Tibial nerve (tissue), 4 donors: ENCODE measurements at regions not wholly inside any gene's neighbourhood (a gene's known extent, or its start where the extent isn't known, plus 50 kb on each side); places are given as distances from the start of the nearest gene placed in this dataset.

Experiments used
- DNase-seq, 2 donors: peaks; one replicate each; pipeline ENCODE4 v3.0.0-alpha.2; 2019; ENCODE audit warnings: low spot score in 2 of 2
- H3K27ac ChIP-seq, 4 donors: fragments of 200-600 bp; sonication (generic) in 3 of 4; one replicate each; pipeline ENCODE4 v1.5.1; 2017 to 2019; ENCODE audit warnings: mild to moderate bottlenecking in 1 of 4
- H3K27me3 ChIP-seq, 2 donors: fragments of 200-600 bp; sonication (generic) in 1 of 2; one replicate each; pipeline versions ENCODE4 v1.5.1 to v1.6.0; 2017 to 2019
- H3K36me3 ChIP-seq, 3 donors: fragments of 200-600 bp; sonication (generic); one replicate each; pipeline ENCODE4 v1.5.1; 2018 to 2019
- H3K4me1 ChIP-seq, 4 donors: fragments of 200-600 bp; sonication (generic) in 3 of 4; one replicate each; pipeline ENCODE4 v1.5.1; 2017 to 2019
- H3K4me3 ChIP-seq, 4 donors: fragments of 200-600 bp; sonication (generic) in 3 of 4; one replicate each; pipeline ENCODE4 v1.5.1; 2017 to 2019; ENCODE audit warnings: mild to moderate bottlenecking in 1 of 4, moderate library complexity in 1 of 4
- H3K9me3 ChIP-seq, 4 donors: fragments of 200-600 bp; sonication (generic) in 3 of 4; one replicate each; pipeline ENCODE4 v1.5.1; 2017 to 2019
- CTCF ChIP-seq, 5 experiments: fragments of 200-600 bp in 3 of 5; fragments of 450-650 bp in 2 of 5; sonication (generic) in 3 of 5; IDR thresholded peaks; one replicate each; pipeline ENCODE4 v1.5.1; 2016 to 2019; ENCODE audit warnings: antibody characterized with exemption in 5 of 5, mild to moderate bottlenecking in 3 of 5, moderate library complexity in 2 of 5
- EP300 ChIP-seq, 2 donors: sonication (generic); formaldehyde crosslinking; IDR thresholded peaks; one replicate each; pipeline ENCODE4 v1.6.1; 2017; ENCODE audit warnings: antibody characterized with exemption in 2 of 2, mild to moderate bottlenecking in 1 of 2
- POLR2A ChIP-seq, 2 donors: fragments of 450-650 bp; IDR thresholded peaks; one replicate each; pipeline ENCODE4 v1.6.1; 2017; ENCODE audit warnings: antibody characterized with exemption in 2 of 2, mild to moderate bottlenecking in 2 of 2, moderate library complexity in 2 of 2
- WGBS, 2 donors: methylation state at CpG; one replicate each; pipeline ENCODE4 v1.1.5; 2018; 5-methylcytosine and 5-hydroxymethylcytosine counted together

GRCh38 chr1:82230667-82231066, 429.9 kb downstream of the ADGRL2 start:
- no peak for TF ChIP-seq CTCF (IDR thresholded peaks at IDR 0.05)
- TF ChIP-seq POLR2A (IDR thresholded peaks at IDR 0.05): no peak
- no peak for TF ChIP-seq EP300 (IDR thresholded peaks at IDR 0.05)
- Histone ChIP-seq H3K9me3 (peaks cover 0 to 6% (median 0%) of the 10 kb centered on the region in 4 donors), H3K27ac (no peak overlapping the region), H3K4me1 (peaks cover 0 to 29% (median 15%) of the 10 kb centered on the region in 4 donors), H3K27me3 (no peaks in the 10 kb centered on the region), H3K36me3 (no peaks in the 10 kb centered on the region), H3K4me3 (no peak overlapping the region)
- DNase-seq: no peak
- WGBS, 2 donors: 95 to 96% methylated on average over 4 of the region's 4 CpGs

- Histone ChIP-seq H3K9me3 (no peaks in the 10 kb centered on the region), H3K4me1 (peaks cover 0 to 39% (median 17%) of the 10 kb centered on the region in 4 donors), H3K27me3 (no peaks in the 10 kb centered on the region), H3K36me3 (no peaks in the 10 kb centered on the region), H3K4me3 (no peak overlapping the region), H3K27ac (peak overlapping the region in 2 of 4 donors; percentile 8 to 16)
- TF ChIP-seq EP300 (IDR thresholded peaks at IDR 0.05) (peak in 1 of 2 donors; percentile 35), CTCF (IDR thresholded peaks at IDR 0.05) (no peak), POLR2A (IDR thresholded peaks at IDR 0.05) (no peak)
- WGBS, 2 donors: 18 to 21% methylated on average over 3 of the region's 3 CpGs
- DNase-seq: peak in 1 of 2 donors; percentile 74
These were observed 426.8 kb downstream of the ADGRL2 start for GRCh38 chr1:82227306-82228095.

- peak overlapping the region in 1 of 4 donors; percentile 46 for H3K27ac ChIP-seq
These were observed 425.4 kb downstream of the ADGRL2 start for GRCh38 chr1:82226186-82226505.

GRCh38 chr1:82225421-82226185, 424.9 kb downstream of the ADGRL2 start:
- Histone ChIP-seq H3K27ac (peak overlapping the region in 3 of 4 donors; percentile 15 to 50 (median 46)), H3K9me3 (no peaks in the 10 kb centered on the region), H3K27me3 (no peaks in the 10 kb centered on the region), H3K4me3 (no peak overlapping the region), H3K36me3 (no peaks in the 10 kb centered on the region), H3K4me1 (peaks cover 0 to 39% (median 17%) of the 10 kb centered on the region in 4 donors)
- no peak for DNase-seq
- 10 to 11% methylated on average over 3 of the region's 3 CpGs for WGBS, 2 donors
- TF ChIP-seq POLR2A (IDR thresholded peaks at IDR 0.05): no peak
- peak in 1 of 2 donors; percentile 52 for TF ChIP-seq EP300 (IDR thresholded peaks at IDR 0.05)

More at GRCh38 chr1:82226186-82226505, 425.4 kb downstream of the ADGRL2 start:
- 50 to 52% methylated on average over 1 of the region's 1 CpG for WGBS, 2 donors
- H3K4me1 ChIP-seq: peaks cover 0 to 39% (median 17%) of the 10 kb centered on the region in 4 donors
- no peaks in the 10 kb centered on the region for H3K27me3 ChIP-seq
- TF ChIP-seq CTCF (IDR thresholded peaks at IDR 0.05) (no peak), POLR2A (IDR thresholded peaks at IDR 0.05) (no peak), EP300 (IDR thresholded peaks at IDR 0.05) (no peak)
- DNase-seq: no peak
- H3K9me3 ChIP-seq: no peaks in the 10 kb centered on the region
- no peaks in the 10 kb centered on the region for H3K36me3 ChIP-seq
- H3K4me3 ChIP-seq: no peak overlapping the region

- WGBS, 2 donors: 84 to 97% methylated on average over 1 of the region's 1 CpG
- Histone ChIP-seq H3K27ac (no peak overlapping the region), H3K4me3 (no peak overlapping the region), H3K4me1 (peaks cover 0 to 34% (median 17%) of the 10 kb centered on the region in 4 donors), H3K27me3 (no peaks in the 10 kb centered on the region), H3K9me3 (no peaks in the 10 kb centered on the region), H3K36me3 (no peaks in the 10 kb centered on the region)
- TF ChIP-seq POLR2A (IDR thresholded peaks at IDR 0.05) (no peak), CTCF (IDR thresholded peaks at IDR 0.05) (no peak), EP300 (IDR thresholded peaks at IDR 0.05) (no peak)
- no peak for DNase-seq
These were observed 422.4 kb downstream of the ADGRL2 start for GRCh38 chr1:82223091-82223490.
